HL-60 (cell line): ENCODE measurements at regions not wholly inside any gene's neighbourhood (a gene's known extent, or its start where the extent isn't known, plus 50 kb on each side); places are given as distances from the start of the nearest gene placed in this dataset.

Experiments
- DNase-seq, 2 experiments: peaks; one replicate each; pipeline ENCODE4 v3.0.0-alpha.2; 2010 to 2020; ENCODE audit warnings: low read depth in 1 of 2, low spot score in 1 of 2
- H3K27ac ChIP-seq: fragments of 250-450 bp; sonication (Bioruptor Pico); replicated peaks from 2 replicates; pipeline ENCODE4 v1.5.1; 2020; ENCODE audit warnings: mild to moderate bottlenecking, moderate library complexity
- H3K27me3 ChIP-seq: fragments of 250-450 bp; sonication (Bioruptor Pico); 2 replicates; pipeline ENCODE4 v1.5.1; 2021; ENCODE audit warnings: mild to moderate bottlenecking, moderate library complexity; ENCODE audit not compliant: insufficient read depth, poor library complexity, severe bottlenecking
- H3K4me3 ChIP-seq: replicated peaks from 2 replicates; pipeline ENCODE4 v1.5.1; 2011; ENCODE audit warnings: mild to moderate bottlenecking, control low read depth, low read length; ENCODE audit not compliant: insufficient read depth
- CTCF ChIP-seq: IDR thresholded peaks from one replicate; pipeline ENCODE4 v1.5.1; 2011; ENCODE audit warnings: low read length, control low read depth, inconsistent platforms; ENCODE audit not compliant: insufficient read depth
- GABPA ChIP-seq: IDR thresholded peaks from 2 replicates; pipeline ENCODE4 v1.6.1; 2012; ENCODE audit warnings: low read depth
- POLR2AphosphoS5 ChIP-seq: IDR thresholded peaks from 2 replicates; pipeline ENCODE4 v1.6.1; 2012; ENCODE audit warnings: low read depth
- SPI1 ChIP-seq: IDR thresholded peaks from 2 replicates; pipeline ENCODE4 v1.6.1; 2012; ENCODE audit warnings: low read depth, mild to moderate bottlenecking, borderline replicate concordance
- TF ChIP-seq, protein P1 (sequence below): IDR thresholded peaks from 2 replicates; pipeline ENCODE4 v1.6.1; 2012; ENCODE audit warnings: low read depth; ENCODE audit not compliant: insufficient replicate concordance

GRCh38 chr2:2694746-2695145 lies 363.7 kb upstream of the MYT1L start:
- TF ChIP-seq SPI1 (no peak), CTCF (no peak), GABPA (no peak), POLR2AphosphoS5 (no peak)
- TF ChIP-seq, protein P1, sequence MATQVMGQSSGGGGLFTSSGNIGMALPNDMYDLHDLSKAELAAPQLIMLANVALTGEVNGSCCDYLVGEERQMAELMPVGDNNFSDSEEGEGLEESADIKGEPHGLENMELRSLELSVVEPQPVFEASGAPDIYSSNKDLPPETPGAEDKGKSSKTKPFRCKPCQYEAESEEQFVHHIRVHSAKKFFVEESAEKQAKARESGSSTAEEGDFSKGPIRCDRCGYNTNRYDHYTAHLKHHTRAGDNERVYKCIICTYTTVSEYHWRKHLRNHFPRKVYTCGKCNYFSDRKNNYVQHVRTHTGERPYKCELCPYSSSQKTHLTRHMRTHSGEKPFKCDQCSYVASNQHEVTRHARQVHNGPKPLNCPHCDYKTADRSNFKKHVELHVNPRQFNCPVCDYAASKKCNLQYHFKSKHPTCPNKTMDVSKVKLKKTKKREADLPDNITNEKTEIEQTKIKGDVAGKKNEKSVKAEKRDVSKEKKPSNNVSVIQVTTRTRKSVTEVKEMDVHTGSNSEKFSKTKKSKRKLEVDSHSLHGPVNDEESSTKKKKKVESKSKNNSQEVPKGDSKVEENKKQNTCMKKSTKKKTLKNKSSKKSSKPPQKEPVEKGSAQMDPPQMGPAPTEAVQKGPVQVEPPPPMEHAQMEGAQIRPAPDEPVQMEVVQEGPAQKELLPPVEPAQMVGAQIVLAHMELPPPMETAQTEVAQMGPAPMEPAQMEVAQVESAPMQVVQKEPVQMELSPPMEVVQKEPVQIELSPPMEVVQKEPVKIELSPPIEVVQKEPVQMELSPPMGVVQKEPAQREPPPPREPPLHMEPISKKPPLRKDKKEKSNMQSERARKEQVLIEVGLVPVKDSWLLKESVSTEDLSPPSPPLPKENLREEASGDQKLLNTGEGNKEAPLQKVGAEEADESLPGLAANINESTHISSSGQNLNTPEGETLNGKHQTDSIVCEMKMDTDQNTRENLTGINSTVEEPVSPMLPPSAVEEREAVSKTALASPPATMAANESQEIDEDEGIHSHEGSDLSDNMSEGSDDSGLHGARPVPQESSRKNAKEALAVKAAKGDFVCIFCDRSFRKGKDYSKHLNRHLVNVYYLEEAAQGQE: no peak
- no peaks in the 10 kb centered on the region for H3K27me3 ChIP-seq
- H3K4me3 ChIP-seq: no peak overlapping the region
- no peak for DNase-seq
- H3K27ac ChIP-seq: no peak overlapping the region

- no peaks in the 10 kb centered on the region for H3K27me3 ChIP-seq
- no peak for DNase-seq
- H3K4me3 ChIP-seq: no peak overlapping the region
- TF ChIP-seq CTCF: no peak
- no peak overlapping the region for H3K27ac ChIP-seq
Measured at GRCh38 chr2:2692599-2693389, 361.7 kb upstream of the MYT1L start.

GRCh38 chr2:2691419-2691818 lies 360.3 kb upstream of the MYT1L start:
- no peak overlapping the region for H3K27ac ChIP-seq
- TF ChIP-seq POLR2AphosphoS5 (no peak), GABPA (no peak), CTCF (no peak), SPI1 (no peak)
- TF ChIP-seq, protein P1: no peak
- no peaks in the 10 kb centered on the region for H3K27me3 ChIP-seq
- no peak for DNase-seq
- no peak overlapping the region for H3K4me3 ChIP-seq

- Histone ChIP-seq H3K27ac (no peak overlapping the region), H3K27me3 (no peaks in the 10 kb centered on the region), H3K4me3 (no peak overlapping the region)
- TF ChIP-seq CTCF (no peak), SPI1 (no peak), POLR2AphosphoS5 (no peak), GABPA (no peak)
- TF ChIP-seq, protein P1: no peak
- DNase-seq: no peak
Measured at GRCh38 chr2:2690985-2691384, 359.9 kb upstream of the MYT1L start.
